CD4-positive, alpha-beta memory T cell (primary cell): ENCODE measurements at regions not wholly inside any gene's neighbourhood (a gene's known extent, or its start where the extent isn't known, plus 50 kb on each side); places are given as distances from the start of the nearest gene placed in this dataset.

ENCODE experiments used
- CTCF ChIA-PET: fragments of 350-600 bp; sonication (Branson Sonifier 250); formaldehyde crosslinking; loops from one replicate; lab custom pipeline; 2021; ENCODE audit warnings: inconsistent platforms; ENCODE audit not compliant: partially characterized antibody; lab: Charles Lee
- POLR2A ChIA-PET: fragments of 350-600 bp; sonication (Branson Sonifier 250); formaldehyde crosslinking; loops from one replicate; lab custom pipeline; 2021; ENCODE audit not compliant: partially characterized antibody; lab: Charles Lee
- DNase-seq, 5 donors: peaks; one replicate each; pipeline versions ENCODE4 v3.0.0 to v3.0.0-alpha.2; 2020 to 2022; ENCODE audit warnings: mixed read lengths in 1 of 5
- H3K27ac ChIP-seq: one replicate; pipeline ENCODE4 v1.7.0; 2013; ENCODE audit warnings: low read depth, low read length
- H3K27me3 ChIP-seq: 2 replicates; pipeline ENCODE4 v1.7.0; 2013; ENCODE audit warnings: mild to moderate bottlenecking, low read length, moderate library complexity; ENCODE audit not compliant: insufficient read depth
- H3K36me3 ChIP-seq: 2 replicates; pipeline ENCODE4 v1.7.0; 2013; ENCODE audit warnings: mild to moderate bottlenecking, low read length, moderate library complexity; ENCODE audit not compliant: insufficient read depth
- H3K4me1 ChIP-seq: 2 replicates; pipeline ENCODE4 v1.7.0; 2013; ENCODE audit warnings: mild to moderate bottlenecking, low read length, moderate library complexity; ENCODE audit not compliant: insufficient read depth
- H3K4me3 ChIP-seq, 2 donors: one replicate each; pipeline ENCODE4 v1.7.0; 2013; ENCODE audit warnings: low read length in 2 of 2, mild to moderate bottlenecking in 1 of 2
- H3K9me3 ChIP-seq, 2 donors: one replicate each; pipeline ENCODE4 v1.7.0; 2013; ENCODE audit warnings: low read length in 2 of 2, control low read depth in 1 of 2; ENCODE audit not compliant: control insufficient read depth in 1 of 2
- H3K27ac Mint-ChIP-seq, 7 donors: one replicate each; pipeline ENCODE4 v1.8.0; 2020 to 2021; ENCODE audit warnings: mixed read lengths in 7 of 7, mild to moderate bottlenecking in 6 of 7, inconsistent platforms in 3 of 7, moderate library complexity in 3 of 7
- H3K27me3 Mint-ChIP-seq, 2 donors: one replicate each; pipeline ENCODE4 v1.8.0; 2020 to 2021; ENCODE audit warnings: mixed read lengths in 2 of 2
- H3K36me3 Mint-ChIP-seq, 2 donors: one replicate each; pipeline ENCODE4 v1.8.0; 2020 to 2021; ENCODE audit warnings: mixed read lengths in 2 of 2, inconsistent platforms in 1 of 2, mild to moderate bottlenecking in 1 of 2
- H3K4me1 Mint-ChIP-seq, 4 donors: one replicate each; pipeline ENCODE4 v1.8.0; 2020 to 2021; ENCODE audit warnings: mixed read lengths in 4 of 4, mild to moderate bottlenecking in 1 of 4
- H3K4me3 Mint-ChIP-seq, 8 donors: one replicate each; pipeline ENCODE4 v1.8.0; 2020 to 2021; ENCODE audit warnings: mixed read lengths in 8 of 8, mild to moderate bottlenecking in 7 of 8, moderate library complexity in 6 of 8, inconsistent platforms in 3 of 8
- H3K9me3 Mint-ChIP-seq, 8 donors: one replicate each; pipeline ENCODE4 v1.8.0; 2020 to 2021; ENCODE audit warnings: mixed read lengths in 8 of 8, mild to moderate bottlenecking in 5 of 8, inconsistent platforms in 3 of 8, moderate library complexity in 1 of 8
- intact Hi-C: fragments of 100-400 bp; cut with micrococcal nuclease; formaldehyde crosslinking; loops from one replicate; pipeline ENCODE4 v1.15.1; 2023

- no peak overlapping the region for H3K4me3 Mint-ChIP-seq
- H3K36me3 ChIP-seq, result no peaks in the 10 kb centered on the region
- intact Hi-C loops, result no loop called here
- H3K27me3 ChIP-seq, result no peaks in the 10 kb centered on the region
- H3K4me3 ChIP-seq, result no peak overlapping the region
- ChIA-PET CTCF (no interaction called here), POLR2A (no interaction called here)
- H3K27ac Mint-ChIP-seq, result no peak overlapping the region
- H3K9me3 ChIP-seq, result no peaks in the 10 kb centered on the region
- H3K27ac ChIP-seq, result no peak overlapping the region
- H3K4me1 ChIP-seq, result no peaks in the 10 kb centered on the region
- no peaks in the 10 kb centered on the region for H3K36me3 Mint-ChIP-seq
- H3K27me3 Mint-ChIP-seq, result peaks cover 0 to 5% of the 10 kb centered on the region in 2 donors
- no peaks in the 10 kb centered on the region for H3K4me1 Mint-ChIP-seq
- H3K9me3 Mint-ChIP-seq, result no peaks in the 10 kb centered on the region
- DNase-seq, result no peak
These were observed 145.3 kb downstream of the RPS24 start for GRCh38 chr10:78178940-78179339.

GRCh38 chr10:78179886-78180705, 146.4 kb downstream of the RPS24 start:
- Mint-ChIP-seq H3K4me3 (no peak overlapping the region), H3K9me3 (no peaks in the 10 kb centered on the region), H3K27me3 (peaks cover 0 to 5% of the 10 kb centered on the region in 2 donors), H3K4me1 (no peaks in the 10 kb centered on the region), H3K36me3 (no peaks in the 10 kb centered on the region), H3K27ac (no peak overlapping the region)
- ChIA-PET POLR2A (no interaction called here), CTCF (no interaction called here)
- Histone ChIP-seq H3K4me3 (no peak overlapping the region), H3K27me3 (no peaks in the 10 kb centered on the region), H3K27ac (no peak overlapping the region), H3K36me3 (no peaks in the 10 kb centered on the region), H3K4me1 (no peaks in the 10 kb centered on the region), H3K9me3 (no peaks in the 10 kb centered on the region)
- intact Hi-C loops, result no loop called here
- DNase-seq, result no peak

GRCh38 chr10:78181381-78182055, 147.9 kb downstream of the RPS24 start:
- POLR2A ChIA-PET, result no interaction called here
- H3K27me3 Mint-ChIP-seq, result peaks cover 0 to 5% of the 10 kb centered on the region in 2 donors
- no peak for DNase-seq
- H3K27ac ChIP-seq, result no peak overlapping the region
- CTCF ChIA-PET, result no interaction called here
- no peaks in the 10 kb centered on the region for H3K9me3 Mint-ChIP-seq
- H3K4me1 ChIP-seq, result no peaks in the 10 kb centered on the region
- no peaks in the 10 kb centered on the region for H3K9me3 ChIP-seq
- no peak overlapping the region for H3K4me3 ChIP-seq
- H3K27ac Mint-ChIP-seq, result no peak overlapping the region
- H3K4me3 Mint-ChIP-seq, result no peak overlapping the region
- H3K4me1 Mint-ChIP-seq, result no peaks in the 10 kb centered on the region
- intact Hi-C loops, result no loop called here
- H3K27me3 ChIP-seq, result no peaks in the 10 kb centered on the region
- H3K36me3 ChIP-seq, result no peaks in the 10 kb centered on the region
- no peaks in the 10 kb centered on the region for H3K36me3 Mint-ChIP-seq

GRCh38 chr10:78182841-78183240, 149.2 kb downstream of the RPS24 start:
- H3K27me3 Mint-ChIP-seq, result peaks cover 0 to 5% of the 10 kb centered on the region in 2 donors

GRCh38 chr10:78184851-78185692, 151.4 kb downstream of the RPS24 start:
- intact Hi-C loops, result no loop called here
- CTCF ChIA-PET, result no interaction called here

More at GRCh38 chr10:78182841-78183240, 149.2 kb downstream of the RPS24 start:
- intact Hi-C loops, result no loop called here
- Mint-ChIP-seq H3K9me3 (no peaks in the 10 kb centered on the region), H3K4me3 (no peak overlapping the region), H3K27ac (no peak overlapping the region), H3K36me3 (no peaks in the 10 kb centered on the region), H3K4me1 (no peaks in the 10 kb centered on the region)
- Histone ChIP-seq H3K4me1 (no peaks in the 10 kb centered on the region), H3K36me3 (no peaks in the 10 kb centered on the region), H3K27ac (no peak overlapping the region), H3K9me3 (no peaks in the 10 kb centered on the region), H3K27me3 (no peaks in the 10 kb centered on the region), H3K4me3 (no peak overlapping the region)
- no peak for DNase-seq
- ChIA-PET POLR2A (no interaction called here), CTCF (no interaction called here)

GRCh38 chr10:78185693-78186055, 152.0 kb downstream of the RPS24 start:
- no peaks in the 10 kb centered on the region for H3K9me3 Mint-ChIP-seq

More at GRCh38 chr10:78184851-78185692, 151.4 kb downstream of the RPS24 start:
- no peaks in the 10 kb centered on the region for H3K4me1 Mint-ChIP-seq
- H3K27ac ChIP-seq, result no peak overlapping the region
- H3K4me3 ChIP-seq, result no peak overlapping the region
- H3K27me3 Mint-ChIP-seq, result peaks cover 0 to 3% of the 10 kb centered on the region in 2 donors
- no peak overlapping the region for H3K27ac Mint-ChIP-seq
- no peaks in the 10 kb centered on the region for H3K36me3 Mint-ChIP-seq
- no peaks in the 10 kb centered on the region for H3K36me3 ChIP-seq
- POLR2A ChIA-PET, result no interaction called here
- no peaks in the 10 kb centered on the region for H3K27me3 ChIP-seq
- H3K9me3 ChIP-seq, result no peaks in the 10 kb centered on the region
- H3K4me3 Mint-ChIP-seq, result no peak overlapping the region
- no peak for DNase-seq
- H3K9me3 Mint-ChIP-seq, result no peaks in the 10 kb centered on the region
- no peaks in the 10 kb centered on the region for H3K4me1 ChIP-seq

GRCh38 chr10:78186572-78186971, 152.9 kb downstream of the RPS24 start:
- POLR2A ChIA-PET, result no interaction called here
- Histone ChIP-seq H3K4me3 (no peak overlapping the region), H3K9me3 (no peaks in the 10 kb centered on the region), H3K4me1 (no peaks in the 10 kb centered on the region), H3K27me3 (no peaks in the 10 kb centered on the region), H3K27ac (no peak overlapping the region), H3K36me3 (no peaks in the 10 kb centered on the region)
- Mint-ChIP-seq H3K9me3 (no peaks in the 10 kb centered on the region), H3K4me1 (no peaks in the 10 kb centered on the region), H3K4me3 (no peak overlapping the region), H3K36me3 (no peaks in the 10 kb centered on the region), H3K27me3 (no peaks in the 10 kb centered on the region), H3K27ac (no peak overlapping the region)
- DNase-seq, result no peak
- CTCF ChIA-PET, result no interaction called here
- intact Hi-C loops, result no loop called here

More at GRCh38 chr10:78185693-78186055, 152.0 kb downstream of the RPS24 start:
- DNase-seq, result no peak
- ChIA-PET POLR2A (no interaction called here), CTCF (no interaction called here)
- Mint-ChIP-seq H3K27me3 (peaks cover 0 to 3% of the 10 kb centered on the region in 2 donors), H3K4me3 (no peak overlapping the region), H3K4me1 (no peaks in the 10 kb centered on the region), H3K27ac (no peak overlapping the region), H3K36me3 (no peaks in the 10 kb centered on the region)
- H3K4me3 ChIP-seq, result no peak overlapping the region
- H3K36me3 ChIP-seq, result no peaks in the 10 kb centered on the region
- no peaks in the 10 kb centered on the region for H3K9me3 ChIP-seq
- no peaks in the 10 kb centered on the region for H3K4me1 ChIP-seq
- H3K27ac ChIP-seq, result no peak overlapping the region
- intact Hi-C loops, result no loop called here
- H3K27me3 ChIP-seq, result no peaks in the 10 kb centered on the region
